Upper lobe of right lung (tissue), 1 donor: ENCODE measurements at regions not wholly inside any gene's neighbourhood (a gene's known extent, or its start where the extent isn't known, plus 50 kb on each side); places are given as distances from the start of the nearest gene placed in this dataset.
A peak's percentile ranks its signal among the peaks of the same experiment; 100 is the strongest.

Experiments used
- ATAC-seq: fragments of 200-7000 bp; cut with Tn5 transposase; one replicate; pipeline ENCODE4 v1.9.1; 2020; ENCODE audit warnings: mild to moderate bottlenecking, moderate library complexity
- DNase-seq: peaks from one replicate; pipeline ENCODE4 v3.0.0-alpha.2; 2020
- H3K27ac ChIP-seq: fragments of 200-600 bp; one replicate; pipeline ENCODE4 v1.8.0; 2022
- H3K27me3 ChIP-seq: fragments of 200-600 bp; one replicate; pipeline ENCODE4 v1.8.0; 2022; ENCODE audit warnings: mild to moderate bottlenecking
- H3K36me3 ChIP-seq: fragments of 200-600 bp; one replicate; pipeline ENCODE4 v1.8.0; 2022
- H3K4me1 ChIP-seq: fragments of 200-600 bp; one replicate; pipeline ENCODE4 v1.8.0; 2022
- H3K4me3 ChIP-seq: fragments of 200-600 bp; one replicate; pipeline ENCODE4 v1.8.0; 2022; ENCODE audit warnings: mild to moderate bottlenecking
- H3K9me3 ChIP-seq: fragments of 200-600 bp; one replicate; pipeline ENCODE4 v1.8.0; 2022
- intact Hi-C: fragments of 100-400 bp; cut with DNase I; formaldehyde crosslinking; loops from one replicate; pipeline ENCODE4 v1.11.0; 2022
- TF ChIP-seq, protein P1 (sequence below): fragments of 200-600 bp; IDR thresholded peaks from one replicate; pipeline ENCODE4 v1.8.0; 2022; ENCODE audit warnings: antibody characterized with exemption
- donor health status: DM: no; HTN: yes; CAD: no; lungs with severe emphysema.

DNA sequence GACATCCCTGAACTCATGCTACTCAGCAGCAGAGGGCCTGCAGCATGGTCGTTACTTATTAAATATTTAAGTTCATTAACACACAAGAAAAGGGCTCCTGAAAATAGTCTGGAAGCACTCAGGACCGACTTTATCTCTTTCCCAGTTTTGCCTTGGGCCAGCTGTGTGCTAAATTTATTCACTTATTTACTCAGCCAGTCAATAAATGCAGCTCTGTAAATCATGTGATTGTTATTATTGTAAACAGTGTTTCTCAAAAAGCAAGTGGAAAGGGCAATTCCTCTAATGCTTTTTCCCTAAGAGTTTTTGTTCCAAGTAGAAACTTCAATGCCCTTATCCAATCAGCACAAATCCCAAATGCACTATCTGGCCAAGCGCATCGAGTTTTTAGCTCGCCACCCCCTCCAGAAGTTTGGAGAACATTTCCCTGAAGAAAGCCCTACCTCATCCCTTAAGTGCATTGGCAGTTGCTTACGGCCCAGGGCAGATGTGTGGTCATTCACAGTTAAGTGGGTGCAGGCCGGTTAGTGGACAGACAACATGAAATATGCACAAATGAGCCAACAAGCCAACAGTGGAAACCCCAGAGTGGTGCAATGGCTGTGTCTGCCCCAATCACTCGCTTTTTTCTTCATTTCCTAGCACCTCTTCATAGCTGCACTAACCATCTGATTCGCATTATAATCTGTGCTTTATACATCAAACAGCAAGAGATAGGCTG, 125.8 kb downstream of the SMIM20 start:
- Histone ChIP-seq H3K4me3 (no peak overlapping the region), H3K27me3 (no peaks in the 10 kb centered on the region), H3K9me3 (no peaks in the 10 kb centered on the region), H3K36me3 (no peaks in the 10 kb centered on the region), H3K27ac (no peak overlapping the region), H3K4me1 (peaks cover 5% of the 10 kb centered on the region)
- intact Hi-C loops, result no loop called here
- no peak for DNase-seq
- TF ChIP-seq, protein P1, sequence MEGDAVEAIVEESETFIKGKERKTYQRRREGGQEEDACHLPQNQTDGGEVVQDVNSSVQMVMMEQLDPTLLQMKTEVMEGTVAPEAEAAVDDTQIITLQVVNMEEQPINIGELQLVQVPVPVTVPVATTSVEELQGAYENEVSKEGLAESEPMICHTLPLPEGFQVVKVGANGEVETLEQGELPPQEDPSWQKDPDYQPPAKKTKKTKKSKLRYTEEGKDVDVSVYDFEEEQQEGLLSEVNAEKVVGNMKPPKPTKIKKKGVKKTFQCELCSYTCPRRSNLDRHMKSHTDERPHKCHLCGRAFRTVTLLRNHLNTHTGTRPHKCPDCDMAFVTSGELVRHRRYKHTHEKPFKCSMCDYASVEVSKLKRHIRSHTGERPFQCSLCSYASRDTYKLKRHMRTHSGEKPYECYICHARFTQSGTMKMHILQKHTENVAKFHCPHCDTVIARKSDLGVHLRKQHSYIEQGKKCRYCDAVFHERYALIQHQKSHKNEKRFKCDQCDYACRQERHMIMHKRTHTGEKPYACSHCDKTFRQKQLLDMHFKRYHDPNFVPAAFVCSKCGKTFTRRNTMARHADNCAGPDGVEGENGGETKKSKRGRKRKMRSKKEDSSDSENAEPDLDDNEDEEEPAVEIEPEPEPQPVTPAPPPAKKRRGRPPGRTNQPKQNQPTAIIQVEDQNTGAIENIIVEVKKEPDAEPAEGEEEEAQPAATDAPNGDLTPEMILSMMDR, result no peak
- ATAC-seq, result peak; percentile 45

DNA sequence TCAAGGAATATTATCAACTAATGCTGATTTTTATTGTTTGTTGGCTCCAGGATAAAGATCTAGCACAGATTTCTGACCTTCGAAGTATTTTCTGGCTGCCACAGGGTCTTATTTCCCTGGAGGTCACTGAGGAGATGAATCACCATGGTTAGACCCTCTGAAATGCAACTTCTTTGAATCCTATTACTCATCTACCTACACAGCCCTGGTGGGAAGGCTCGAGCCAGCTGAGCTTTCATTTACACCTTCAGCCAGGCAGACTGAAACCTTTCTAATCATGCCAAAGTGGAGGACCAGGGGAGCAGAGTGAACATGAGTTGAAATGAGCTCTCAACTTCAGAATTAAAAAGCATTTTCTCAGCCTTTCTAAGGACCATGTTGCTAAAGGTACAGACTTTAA, 130.5 kb downstream of the SMIM20 start:
- peaks cover 9% of the 10 kb centered on the region for H3K4me1 ChIP-seq
- H3K9me3 ChIP-seq, result no peaks in the 10 kb centered on the region
- H3K36me3 ChIP-seq, result no peaks in the 10 kb centered on the region
- H3K4me3 ChIP-seq, result no peak overlapping the region
- no peak for ATAC-seq
- DNase-seq, result no peak
- no peaks in the 10 kb centered on the region for H3K27me3 ChIP-seq
- intact Hi-C loops, result no loop called here
- H3K27ac ChIP-seq, result no peak overlapping the region
- TF ChIP-seq, protein P1, result no peak

GRCh38 chr4:26044983-26045382, 131.0 kb downstream of the SMIM20 start:
- Histone ChIP-seq H3K4me3 (no peak overlapping the region), H3K27ac (no peak overlapping the region), H3K27me3 (no peaks in the 10 kb centered on the region), H3K4me1 (peaks cover 9% of the 10 kb centered on the region), H3K9me3 (no peaks in the 10 kb centered on the region), H3K36me3 (no peaks in the 10 kb centered on the region)
- no peak for ATAC-seq
- no peak for DNase-seq
- intact Hi-C loops, result no loop called here
- TF ChIP-seq, protein P1, result no peak

- ATAC-seq, result no peak
- Histone ChIP-seq H3K9me3 (no peaks in the 10 kb centered on the region), H3K27ac (peak overlapping the region; percentile 60), H3K4me3 (no peak overlapping the region), H3K27me3 (no peaks in the 10 kb centered on the region), H3K4me1 (peaks cover 4% of the 10 kb centered on the region), H3K36me3 (no peaks in the 10 kb centered on the region)
- intact Hi-C loops, result no loop called here
- TF ChIP-seq, protein P1, result no peak
- DNase-seq, result no peak
Observed at GRCh38 chr4:26047795-26048194, 133.8 kb downstream of the SMIM20 start.

- TF ChIP-seq, protein P1, result no peak
Observed at GRCh38 chr4:26048378-26048882, 134.4 kb downstream of the SMIM20 start.

More at GRCh38 chr4:26048378-26048882, 134.4 kb downstream of the SMIM20 start:
- Histone ChIP-seq H3K27ac (peak overlapping the region; percentile 60), H3K27me3 (no peaks in the 10 kb centered on the region), H3K36me3 (no peaks in the 10 kb centered on the region), H3K9me3 (no peaks in the 10 kb centered on the region), H3K4me3 (no peak overlapping the region), H3K4me1 (peaks cover 4% of the 10 kb centered on the region)
- no peak for ATAC-seq
- DNase-seq, result no peak
- intact Hi-C loops, result no loop called here
